Vagina (tissue), 2 donors: ENCODE measurements at regions not wholly inside any gene's neighbourhood (a gene's known extent, or its start where the extent isn't known, plus 50 kb on each side); places are given as distances from the start of the nearest gene placed in this dataset.

ENCODE experiments used
- DNase-seq, 2 donors: peaks; one replicate each; pipeline ENCODE4 v3.0.0-alpha.2; 2017; ENCODE audit errors: extremely low spot score in 2 of 2
- H3K27ac ChIP-seq: fragments of 200-600 bp; sonication (generic); one replicate; pipeline ENCODE4 v1.5.1; 2019
- H3K27me3 ChIP-seq: fragments of 200-600 bp; sonication (generic); one replicate; pipeline ENCODE4 v1.5.1; 2019
- H3K36me3 ChIP-seq, 2 donors: fragments of 200-600 bp; sonication (generic); one replicate each; pipeline ENCODE4 v1.5.1; 2017 to 2019
- H3K4me1 ChIP-seq: fragments of 200-600 bp; sonication (generic); one replicate; pipeline ENCODE4 v1.5.1; 2019
- H3K4me3 ChIP-seq, 2 donors: fragments of 200-600 bp; sonication (generic); 1 replicate in 1 of 2; 2 replicates in 1 of 2; pipeline ENCODE4 v1.5.1; 2016 to 2019
- H3K9me3 ChIP-seq: fragments of 200-600 bp; sonication (generic); one replicate; pipeline ENCODE4 v1.5.1; 2019
- CTCF ChIP-seq, 3 experiments: fragments of 450-650 bp in 2 of 3; fragments of 200-600 bp in 1 of 3; sonication (generic) in 1 of 3; IDR thresholded peaks; one replicate each; pipeline ENCODE4 v1.5.1; 2017 to 2019; ENCODE audit warnings: antibody characterized with exemption in 3 of 3, mild to moderate bottlenecking in 2 of 3, moderate library complexity in 2 of 3
- POLR2A ChIP-seq, 2 donors: fragments of 450-650 bp; IDR thresholded peaks; one replicate each; pipeline ENCODE4 v1.6.1; 2017; ENCODE audit warnings: antibody characterized with exemption in 2 of 2, mild to moderate bottlenecking in 2 of 2, moderate library complexity in 2 of 2
- POLR2AphosphoS5 ChIP-seq, 2 donors: sonication (generic); formaldehyde crosslinking; IDR thresholded peaks; one replicate each; pipeline ENCODE4 v1.9.0; 2017; ENCODE audit warnings: antibody characterized with exemption in 2 of 2, mild to moderate bottlenecking in 2 of 2, low read depth in 1 of 2; ENCODE audit not compliant: insufficient read depth in 1 of 2
- intact Hi-C: fragments of 100-400 bp; cut with DNase I; formaldehyde crosslinking; loops from one replicate; pipeline ENCODE4 v1.15.1; 2023

GRCh38 chr2:211035548-211036185, 479.3 kb downstream of the CPS1 start:
- H3K9me3 ChIP-seq: no peaks in the 10 kb centered on the region
- no peak overlapping the region for H3K27ac ChIP-seq
- no peak for TF ChIP-seq POLR2AphosphoS5 (IDR thresholded peaks at IDR 0.05; ENCODE audit: insufficient read depth in 1 of 2, low read depth in 1 of 2)
- TF ChIP-seq POLR2A (IDR thresholded peaks at IDR 0.05): no peak
- no peak for TF ChIP-seq CTCF (IDR thresholded peaks at IDR 0.05)
- H3K4me3 ChIP-seq: no peak overlapping the region
- no peaks in the 10 kb centered on the region for H3K36me3 ChIP-seq
- no peaks in the 10 kb centered on the region for H3K4me1 ChIP-seq
- H3K27me3 ChIP-seq: no peaks in the 10 kb centered on the region
- intact Hi-C loops: no loop called here
- DNase-seq: no peak

- intact Hi-C loops: loop anchor here (5.0 kb wide), 1 partner anchor 173 kb away; no protein-coding TSS in a partner anchor
- TF ChIP-seq CTCF (IDR thresholded peaks at IDR 0.05) (no peak), POLR2A (IDR thresholded peaks at IDR 0.05) (no peak), POLR2AphosphoS5 (IDR thresholded peaks at IDR 0.05; ENCODE audit: insufficient read depth in 1 of 2, low read depth in 1 of 2) (no peak)
- no peaks in the 10 kb centered on the region for H3K9me3 ChIP-seq
These were observed 488.6 kb downstream of the CPS1 start for GRCh38 chr2:211045025-211045424.

GRCh38 chr2:211049321-211050018, 493.1 kb downstream of the CPS1 start:
- Histone ChIP-seq H3K27me3 (no peaks in the 10 kb centered on the region), H3K9me3 (no peaks in the 10 kb centered on the region), H3K36me3 (no peaks in the 10 kb centered on the region), H3K4me1 (no peaks in the 10 kb centered on the region), H3K4me3 (no peak overlapping the region), H3K27ac (no peak overlapping the region)
- DNase-seq: no peak
- TF ChIP-seq POLR2A (IDR thresholded peaks at IDR 0.05) (no peak), CTCF (IDR thresholded peaks at IDR 0.05) (no peak), POLR2AphosphoS5 (IDR thresholded peaks at IDR 0.05; ENCODE audit: insufficient read depth in 1 of 2, low read depth in 1 of 2) (no peak)
- intact Hi-C loops: loop anchor here (5.0 kb wide), 1 partner anchor 177 kb away; no protein-coding TSS in a partner anchor

More at GRCh38 chr2:211045025-211045424, 488.6 kb downstream of the CPS1 start:
- no peak overlapping the region for H3K4me3 ChIP-seq
- no peaks in the 10 kb centered on the region for H3K4me1 ChIP-seq
- no peaks in the 10 kb centered on the region for H3K27me3 ChIP-seq
- no peak overlapping the region for H3K27ac ChIP-seq
- no peaks in the 10 kb centered on the region for H3K36me3 ChIP-seq
- no peak for DNase-seq

- DNase-seq: no peak
- H3K27me3 ChIP-seq: no peaks in the 10 kb centered on the region
- no peaks in the 10 kb centered on the region for H3K36me3 ChIP-seq
- no peak overlapping the region for H3K27ac ChIP-seq
- no peak for TF ChIP-seq POLR2AphosphoS5 (IDR thresholded peaks at IDR 0.05; ENCODE audit: insufficient read depth in 1 of 2, low read depth in 1 of 2)
- no peak for TF ChIP-seq CTCF (IDR thresholded peaks at IDR 0.05)
- TF ChIP-seq POLR2A (IDR thresholded peaks at IDR 0.05): no peak
- H3K4me3 ChIP-seq: no peak overlapping the region
- H3K4me1 ChIP-seq: no peaks in the 10 kb centered on the region
- no peaks in the 10 kb centered on the region for H3K9me3 ChIP-seq
- intact Hi-C loops: no loop called here
These were observed 499.0 kb downstream of the CPS1 start for GRCh38 chr2:211055438-211055837.
